AG09319 (cell line): ENCODE measurements at regions not wholly inside any gene's neighbourhood (a gene's known extent, or its start where the extent isn't known, plus 50 kb on each side); places are given as distances from the start of the nearest gene placed in this dataset.
"Not testable (repeated sequence)": the region's sequence is repeated elsewhere in the genome, so short reads cannot be mapped to it uniquely, and the experiment has no call there.

Experiments used
- DNase-seq: peaks from one replicate; pipeline ENCODE4 v3.0.0-alpha.2; 2010; ENCODE audit warnings: low read depth; ENCODE audit errors: extremely low read depth
- TF ChIP-seq, protein P1 (sequence below): IDR thresholded peaks from 2 replicates; pipeline ENCODE4 v1.5.1; 2011; ENCODE audit warnings: low read depth, mild to moderate bottlenecking, inconsistent platforms, low read length, moderate library complexity

DNA sequence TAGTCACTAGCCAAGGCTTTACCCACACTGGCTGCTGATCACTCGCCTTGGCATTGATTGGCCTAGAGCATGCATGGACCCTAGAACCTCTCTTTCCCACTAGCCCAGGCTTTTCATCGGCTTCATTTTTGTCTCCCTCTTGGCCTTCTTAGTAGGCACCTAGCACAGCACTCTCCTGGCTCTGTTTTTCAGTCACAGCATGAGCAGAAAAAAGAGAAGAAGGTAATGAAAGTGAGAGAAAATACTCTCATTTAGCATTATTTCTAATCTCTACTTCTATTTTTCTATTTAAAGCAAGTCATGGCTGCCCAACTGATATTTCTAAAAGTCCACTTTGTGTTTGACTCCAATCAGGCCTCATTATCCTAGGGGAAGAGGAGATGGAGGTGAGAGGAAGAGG, 267.2 kb downstream of the FBXO8 start:
- TF ChIP-seq, protein P1, sequence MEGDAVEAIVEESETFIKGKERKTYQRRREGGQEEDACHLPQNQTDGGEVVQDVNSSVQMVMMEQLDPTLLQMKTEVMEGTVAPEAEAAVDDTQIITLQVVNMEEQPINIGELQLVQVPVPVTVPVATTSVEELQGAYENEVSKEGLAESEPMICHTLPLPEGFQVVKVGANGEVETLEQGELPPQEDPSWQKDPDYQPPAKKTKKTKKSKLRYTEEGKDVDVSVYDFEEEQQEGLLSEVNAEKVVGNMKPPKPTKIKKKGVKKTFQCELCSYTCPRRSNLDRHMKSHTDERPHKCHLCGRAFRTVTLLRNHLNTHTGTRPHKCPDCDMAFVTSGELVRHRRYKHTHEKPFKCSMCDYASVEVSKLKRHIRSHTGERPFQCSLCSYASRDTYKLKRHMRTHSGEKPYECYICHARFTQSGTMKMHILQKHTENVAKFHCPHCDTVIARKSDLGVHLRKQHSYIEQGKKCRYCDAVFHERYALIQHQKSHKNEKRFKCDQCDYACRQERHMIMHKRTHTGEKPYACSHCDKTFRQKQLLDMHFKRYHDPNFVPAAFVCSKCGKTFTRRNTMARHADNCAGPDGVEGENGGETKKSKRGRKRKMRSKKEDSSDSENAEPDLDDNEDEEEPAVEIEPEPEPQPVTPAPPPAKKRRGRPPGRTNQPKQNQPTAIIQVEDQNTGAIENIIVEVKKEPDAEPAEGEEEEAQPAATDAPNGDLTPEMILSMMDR, result no peak
- no peak for DNase-seq

DNA sequence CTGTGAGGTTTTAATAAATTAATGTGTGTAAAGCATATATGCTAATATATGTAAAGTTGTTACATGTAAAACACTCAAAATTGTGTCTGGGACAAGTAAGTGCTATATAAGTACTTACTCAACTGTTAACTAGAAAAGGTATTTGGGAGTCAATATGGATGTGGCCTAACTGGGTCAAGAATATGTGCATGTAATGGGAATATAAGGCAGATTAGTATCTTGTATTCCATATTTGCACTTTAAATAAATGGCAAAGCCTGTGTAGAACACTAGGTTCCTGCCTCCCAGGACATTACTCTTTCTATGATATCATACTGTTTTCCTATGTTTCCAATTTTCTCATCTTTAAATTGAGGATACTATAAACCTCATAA, 270.6 kb downstream of the FBXO8 start:
- TF ChIP-seq, protein P1, result no peak
- no peak for DNase-seq

DNA sequence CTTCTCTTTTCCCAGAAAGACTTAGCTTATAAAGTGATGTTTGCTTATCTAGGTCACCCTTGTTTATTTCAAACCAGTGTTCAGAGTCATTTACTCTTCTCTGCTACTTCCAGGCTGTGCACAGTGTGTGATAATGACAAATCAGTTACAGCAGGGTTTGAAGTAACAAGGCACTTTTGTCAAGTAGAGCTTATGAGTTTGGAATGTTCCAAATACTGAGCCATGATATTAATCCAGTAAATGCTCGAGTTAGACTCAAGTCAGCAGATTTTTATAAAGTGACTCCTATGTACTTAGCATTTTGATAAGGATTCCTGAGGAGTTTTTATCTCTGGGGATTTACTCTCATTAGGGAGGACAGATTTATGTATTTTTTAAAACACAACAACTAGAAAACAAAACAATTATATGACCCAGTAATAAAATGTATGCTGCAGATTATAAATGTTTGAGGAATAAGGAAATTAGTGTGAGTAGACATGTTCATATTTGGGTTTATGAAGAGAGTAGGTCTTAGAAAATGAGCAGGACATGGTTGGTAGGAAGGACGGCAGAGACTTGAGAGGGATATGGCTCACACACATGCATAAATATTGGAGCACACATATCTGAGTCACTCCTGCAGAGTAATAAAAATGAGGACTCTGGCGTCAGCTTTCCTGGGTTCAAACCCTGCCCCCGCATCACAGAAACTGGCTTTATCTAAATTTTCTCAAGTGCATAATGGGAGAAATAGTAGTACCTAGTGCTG, 271.2 kb downstream of the FBXO8 start:
- TF ChIP-seq, protein P1, result no peak
- DNase-seq, result no peak

DNA sequence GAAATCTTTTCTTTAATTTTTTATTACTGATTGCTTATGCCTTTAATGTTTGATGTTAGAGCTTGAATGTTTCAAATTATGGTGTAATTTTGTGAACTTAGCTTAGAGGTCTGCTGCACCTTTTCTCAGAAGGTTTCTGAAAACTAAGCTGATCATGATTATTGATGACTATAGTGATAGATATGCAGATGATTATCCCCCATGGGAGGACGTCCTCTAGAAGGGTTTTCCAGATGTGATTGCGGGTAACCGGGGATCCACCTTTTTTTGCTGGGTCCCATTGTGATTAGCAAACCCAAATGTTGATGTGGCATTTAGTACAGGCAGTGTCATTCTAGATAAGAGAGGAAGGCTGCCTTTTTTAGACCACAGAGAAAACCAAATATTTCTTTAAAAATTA, 272.9 kb downstream of the FBXO8 start:
- no peak for DNase-seq

DNA sequence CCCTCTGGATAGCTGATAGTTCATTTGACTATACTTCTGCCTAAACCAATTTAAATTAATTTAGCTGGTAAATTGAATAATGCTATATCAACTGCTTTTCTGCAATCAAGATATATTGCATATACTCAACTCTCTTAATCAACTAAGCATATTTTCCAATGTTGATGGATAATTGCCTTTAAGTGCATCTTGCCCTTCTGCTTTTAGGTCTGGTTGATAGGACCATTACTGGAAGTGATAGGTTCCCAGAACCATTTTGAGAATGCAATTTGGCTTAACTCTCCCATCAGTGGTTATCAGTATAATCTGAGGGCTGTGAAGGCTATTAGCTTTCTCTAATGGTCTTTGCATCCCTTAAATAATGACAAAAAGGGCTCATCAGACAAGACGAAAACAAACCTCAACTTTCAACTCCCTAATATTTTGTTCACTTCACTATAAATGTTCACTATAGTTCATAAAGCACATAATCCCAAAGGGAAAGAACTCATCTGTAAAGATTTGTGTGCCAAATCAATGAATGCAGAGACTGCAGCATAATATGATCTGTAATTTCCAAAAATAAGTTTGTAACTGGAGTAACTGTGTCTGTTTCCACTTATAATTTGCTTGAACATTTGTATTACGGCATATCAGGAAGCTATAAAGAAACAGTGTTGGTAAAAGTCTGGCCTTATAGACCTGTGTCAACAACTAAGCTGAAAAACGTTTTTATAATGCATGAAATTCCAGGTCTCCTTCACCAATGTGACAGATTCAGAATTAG, 273.6 kb downstream of the FBXO8 start:
- TF ChIP-seq, protein P1, result no peak
- no peak for DNase-seq

More for the DNA sequence above, 272.9 kb downstream of the FBXO8 start:
- TF ChIP-seq, protein P1, result no peak

DNA sequence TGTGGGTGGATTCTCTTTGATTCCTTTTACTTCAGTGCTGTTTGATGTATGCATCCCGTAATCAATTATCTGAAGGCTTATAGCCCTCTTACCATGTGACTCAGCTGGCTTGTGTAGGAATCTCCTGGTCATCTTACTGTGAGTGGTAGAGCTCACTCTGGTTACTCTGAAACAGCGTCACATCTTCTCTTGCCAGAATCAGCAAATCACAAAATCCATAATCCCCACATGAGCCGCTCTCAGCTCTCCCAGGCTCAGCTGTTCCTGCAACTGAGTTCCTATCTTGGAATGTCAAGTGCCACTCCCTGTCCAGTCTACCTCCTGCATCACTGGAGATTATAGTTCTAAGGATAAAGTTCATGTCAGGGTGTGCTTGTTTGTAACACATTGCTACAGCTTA, 278.0 kb downstream of the FBXO8 start:
- TF ChIP-seq, protein P1, result no peak
- DNase-seq, result no peak

DNA sequence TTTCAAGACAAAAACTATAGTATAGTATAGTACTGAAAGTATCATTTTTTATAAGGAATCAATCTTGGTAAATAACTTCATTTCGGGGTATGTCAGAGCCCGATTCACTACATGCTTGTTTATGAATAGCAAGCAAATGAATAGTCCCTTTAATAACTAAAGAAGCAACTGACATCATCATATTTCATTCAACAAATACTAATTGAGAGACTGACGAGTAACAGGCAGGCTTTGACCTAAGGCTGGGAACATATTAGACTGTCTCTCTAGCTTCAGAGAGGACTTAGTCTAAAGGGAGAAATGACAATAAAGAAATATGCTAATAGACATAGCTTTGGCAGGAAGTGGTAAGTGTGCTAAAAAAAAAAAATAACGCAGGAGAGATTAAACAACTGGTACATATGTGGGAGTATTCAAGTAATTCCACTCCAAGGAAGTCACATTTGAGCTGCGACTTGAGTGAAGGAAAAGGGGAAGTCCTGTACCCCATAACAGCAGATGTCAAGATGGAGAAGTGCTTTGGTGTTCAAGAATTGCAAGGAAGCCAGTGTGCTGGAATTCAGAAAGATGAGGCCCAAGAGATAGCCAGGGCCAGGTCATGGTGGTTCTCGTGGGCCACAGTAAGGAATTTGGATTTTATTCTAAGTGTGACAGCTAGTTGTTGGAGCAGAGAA, 284.9 kb downstream of the FBXO8 start:
- DNase-seq, result no peak
- TF ChIP-seq, protein P1, result no peak

DNA sequence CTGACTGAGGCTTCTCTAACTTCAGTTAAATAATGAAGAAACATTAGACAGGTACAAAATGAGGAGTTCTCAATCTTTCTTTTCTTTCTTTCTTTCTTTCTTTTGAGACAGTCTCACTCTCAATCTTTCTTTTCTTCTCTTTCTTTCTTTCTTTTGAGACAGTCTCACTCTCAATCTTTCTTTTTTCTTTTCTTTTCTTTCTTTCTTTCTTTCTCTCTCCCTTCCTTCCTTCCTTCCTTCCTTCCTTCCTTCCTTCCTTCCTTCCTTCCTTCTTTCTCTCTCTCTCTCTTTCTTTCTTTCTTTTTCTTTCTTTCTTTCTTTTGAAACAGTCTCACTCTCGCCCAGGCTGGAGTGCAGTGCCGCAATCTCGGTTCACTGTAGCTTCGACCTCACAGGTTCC, 287.7 kb downstream of the FBXO8 start:
- DNase-seq, result not testable (repeated sequence)
